ENCODE measurements at regions not wholly inside any gene's neighbourhood (a gene's known extent, or its start where the extent isn't known, plus 50 kb on each side); places are given as distances from the start of the nearest gene placed in this dataset.
"Not testable (repeated sequence)": the region's sequence is repeated elsewhere in the genome, so short reads cannot be mapped to it uniquely, and the experiment has no call there.

- TF ChIP-seq CTCF, POLR2A (IDR thresholded peaks at IDR 0.05): not testable (repeated sequence)
These were observed 178.7 kb upstream of the FIGN start for GRCh38 chr2:163914486-163914885.

All from Peyer's patch (tissue), 4 donors.